Right atrium auricular region (tissue), 2 donors: ENCODE measurements at regions not wholly inside any gene's neighbourhood (a gene's known extent, or its start where the extent isn't known, plus 50 kb on each side); places are given as distances from the start of the nearest gene placed in this dataset.

Experiments used
- DNase-seq: peaks from one replicate; pipeline ENCODE4 v3.0.0-alpha.2; 2019; ENCODE audit warnings: low spot score
- H3K27ac ChIP-seq, 2 donors: fragments of 200-600 bp; sonication (generic); 1 replicate in 1 of 2; 2 replicates in 1 of 2; pipeline ENCODE4 v1.5.1; 2016 to 2019
- H3K27me3 ChIP-seq, 2 donors: fragments of 200-600 bp; sonication (generic); one replicate each; pipeline versions ENCODE4 v1.5.1 to v1.6.0; 2017 to 2019
- H3K36me3 ChIP-seq: fragments of 200-600 bp; sonication (generic); one replicate; pipeline ENCODE4 v1.5.1; 2016
- H3K4me1 ChIP-seq, 2 donors: fragments of 200-600 bp; sonication (generic); one replicate each; pipeline versions ENCODE4 v1.5.1 to v1.6.0; 2017 to 2019
- H3K4me3 ChIP-seq, 2 donors: fragments of 200-600 bp; sonication (generic); 1 replicate in 1 of 2; 2 replicates in 1 of 2; pipeline ENCODE4 v1.5.1; 2017 to 2019; ENCODE audit warnings: mild to moderate bottlenecking in 1 of 2, moderate library complexity in 1 of 2
- H3K9me3 ChIP-seq, 2 donors: fragments of 200-600 bp; sonication (generic); one replicate each; pipeline ENCODE4 v1.5.1; 2019
- CTCF ChIP-seq, 2 donors: fragments of 200-600 bp; sonication (generic); IDR thresholded peaks; one replicate each; pipeline ENCODE4 v1.5.1; 2019; ENCODE audit warnings: antibody characterized with exemption in 2 of 2

GRCh38 chr3:18241837-18242236 is 183.3 kb downstream of the SATB1 start:
- no peak overlapping the region for H3K4me3 ChIP-seq
- TF ChIP-seq CTCF (IDR thresholded peaks at IDR 0.05): no peak
- H3K4me1 ChIP-seq: no peaks in the 10 kb centered on the region
- no peaks in the 10 kb centered on the region for H3K9me3 ChIP-seq
- H3K36me3 ChIP-seq: no peaks in the 10 kb centered on the region
- H3K27me3 ChIP-seq: no peaks in the 10 kb centered on the region
- no peak for DNase-seq
- H3K27ac ChIP-seq: no peak overlapping the region

GRCh38 chr3:18239674-18240073 is 185.5 kb downstream of the SATB1 start:
- no peaks in the 10 kb centered on the region for H3K9me3 ChIP-seq
- DNase-seq: no peak
- H3K36me3 ChIP-seq: no peaks in the 10 kb centered on the region
- peaks cover 0 to 7% of the 10 kb centered on the region in 2 donors for H3K4me1 ChIP-seq
- no peak for TF ChIP-seq CTCF (IDR thresholded peaks at IDR 0.05)
- no peak overlapping the region for H3K27ac ChIP-seq
- no peaks in the 10 kb centered on the region for H3K27me3 ChIP-seq
- H3K4me3 ChIP-seq: no peak overlapping the region

DNA sequence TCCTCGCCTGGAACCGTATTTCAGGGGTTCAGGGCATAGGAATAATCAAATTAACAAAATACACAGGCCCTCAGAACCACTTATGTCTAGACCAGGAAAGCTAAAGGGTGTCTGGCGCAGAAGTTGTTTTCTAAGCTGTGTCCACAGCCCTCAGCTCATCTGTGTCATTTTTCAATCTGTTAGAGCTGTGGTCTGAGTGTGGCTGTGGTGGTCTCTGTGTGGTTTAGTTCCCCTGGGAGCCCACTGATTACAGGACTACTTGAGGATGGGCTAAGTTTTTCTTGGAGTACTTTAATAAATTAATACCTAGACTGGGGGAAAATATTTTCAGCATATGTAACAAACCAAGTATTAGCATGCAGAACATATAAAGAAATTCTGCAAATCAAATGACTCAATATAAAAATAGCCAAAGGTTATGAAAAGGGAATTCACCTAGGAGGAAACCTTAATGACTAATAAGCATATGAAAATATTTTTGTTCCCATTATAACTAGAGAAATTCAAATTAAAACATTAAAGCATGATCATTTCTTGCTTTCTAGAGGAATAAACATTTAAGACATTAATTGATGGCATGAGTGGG is 186.3 kb downstream of the SATB1 start:
- H3K4me1 ChIP-seq: peaks cover 0 to 12% of the 10 kb centered on the region in 2 donors
- no peak overlapping the region for H3K27ac ChIP-seq
- H3K36me3 ChIP-seq: no peaks in the 10 kb centered on the region
- no peaks in the 10 kb centered on the region for H3K27me3 ChIP-seq
- TF ChIP-seq CTCF (IDR thresholded peaks at IDR 0.05): no peak
- H3K4me3 ChIP-seq: no peak overlapping the region
- DNase-seq: no peak
- H3K9me3 ChIP-seq: no peaks in the 10 kb centered on the region

DNA sequence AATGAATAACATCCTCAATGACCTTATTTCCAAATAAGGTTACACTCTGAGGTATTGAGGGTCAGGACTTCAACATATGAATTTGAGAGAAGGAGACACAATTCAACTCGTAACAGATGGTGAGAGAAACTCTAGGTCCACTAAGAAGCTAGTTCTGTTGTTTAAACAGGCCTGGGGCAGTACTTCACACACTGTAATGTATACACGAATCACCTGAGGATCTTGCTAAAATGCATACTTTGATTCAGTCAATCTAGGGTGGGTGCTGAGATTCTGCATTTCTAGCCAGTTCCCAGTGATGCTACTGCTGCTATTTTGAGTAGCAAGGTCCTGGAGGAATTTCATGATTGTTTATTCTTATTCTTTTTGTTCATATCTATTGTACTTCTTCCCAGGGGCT is 186.8 kb downstream of the SATB1 start:
- TF ChIP-seq CTCF (IDR thresholded peaks at IDR 0.05): no peak
- Histone ChIP-seq H3K4me1 (peaks cover 0 to 13% of the 10 kb centered on the region in 2 donors), H3K27me3 (no peaks in the 10 kb centered on the region), H3K9me3 (no peaks in the 10 kb centered on the region), H3K4me3 (no peak overlapping the region), H3K36me3 (no peaks in the 10 kb centered on the region), H3K27ac (no peak overlapping the region)
- DNase-seq: no peak

DNA sequence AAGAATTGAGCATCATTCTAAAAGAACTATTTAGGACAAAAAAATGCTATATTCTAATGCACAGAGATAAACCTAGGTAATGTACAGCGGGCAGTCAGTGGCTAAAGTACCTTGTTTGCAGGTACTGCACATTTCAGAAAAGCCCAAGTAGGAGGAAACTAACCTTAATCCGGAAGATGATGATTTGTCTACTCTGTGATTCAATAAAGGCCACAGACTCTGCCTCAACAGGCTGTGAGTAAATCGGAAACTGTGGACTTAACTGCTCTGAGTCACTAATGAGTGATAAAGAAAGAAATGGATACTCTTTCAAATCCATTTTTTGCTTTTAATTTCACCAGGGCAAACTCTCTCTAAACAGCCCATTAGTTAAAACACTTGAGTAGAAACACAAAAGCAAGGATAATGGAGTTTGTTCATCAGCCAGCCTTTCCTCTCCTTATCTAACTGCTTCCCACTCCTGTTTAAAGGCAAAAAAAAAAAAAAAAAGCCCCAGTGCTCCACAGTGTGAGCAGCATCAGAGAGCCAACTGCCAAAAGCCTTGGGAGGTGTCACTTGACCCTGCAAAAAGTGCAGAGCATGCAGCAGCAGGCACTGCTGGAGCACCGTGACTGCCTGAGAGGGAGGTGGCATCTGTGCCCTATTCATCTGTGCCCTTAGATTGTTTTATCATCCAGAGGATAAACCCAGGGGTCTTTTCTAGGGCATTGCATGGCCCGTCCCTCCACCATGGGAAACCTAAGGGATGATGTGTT is 187.7 kb downstream of the SATB1 start:
- Histone ChIP-seq H3K9me3 (no peaks in the 10 kb centered on the region), H3K27ac (no peak overlapping the region), H3K4me3 (no peak overlapping the region), H3K27me3 (no peaks in the 10 kb centered on the region), H3K4me1 (peaks cover 0 to 13% of the 10 kb centered on the region in 2 donors), H3K36me3 (no peaks in the 10 kb centered on the region)
- TF ChIP-seq CTCF (IDR thresholded peaks at IDR 0.05): no peak
- DNase-seq: no peak
